GM18909 (cell line): ENCODE measurements at regions not wholly inside any gene's neighbourhood (a gene's known extent, or its start where the extent isn't known, plus 50 kb on each side); places are given as distances from the start of the nearest gene placed in this dataset.

ENCODE experiments used
- ATAC-seq: cut with Tn5 transposase; IDR thresholded peaks from one replicate; pipeline ENCODE4 v1.9.1; 2021; ENCODE audit warnings: mild to moderate bottlenecking; ENCODE audit not compliant: unreplicated experiment, poor library complexity

DNA sequence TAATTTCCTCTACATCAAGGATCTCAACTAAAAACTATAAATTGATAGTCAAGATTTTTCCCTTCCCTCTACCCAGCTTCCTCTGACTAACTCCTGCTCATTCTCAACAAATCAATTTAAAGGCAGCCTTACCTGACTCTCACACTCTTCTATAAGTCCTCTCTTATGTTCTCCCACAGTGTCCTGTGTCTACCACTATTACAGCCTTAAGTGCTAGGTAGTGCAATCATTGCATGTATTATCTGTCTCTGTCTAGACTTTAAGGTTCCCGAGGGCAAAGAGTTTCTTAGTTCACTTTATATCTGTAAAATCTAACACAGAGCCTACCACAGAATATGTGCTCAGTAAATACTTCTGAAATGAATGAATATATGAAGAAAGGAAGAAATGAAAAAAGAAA lies 123.7 kb downstream of the BTC start:
- ATAC-seq: no peak

DNA sequence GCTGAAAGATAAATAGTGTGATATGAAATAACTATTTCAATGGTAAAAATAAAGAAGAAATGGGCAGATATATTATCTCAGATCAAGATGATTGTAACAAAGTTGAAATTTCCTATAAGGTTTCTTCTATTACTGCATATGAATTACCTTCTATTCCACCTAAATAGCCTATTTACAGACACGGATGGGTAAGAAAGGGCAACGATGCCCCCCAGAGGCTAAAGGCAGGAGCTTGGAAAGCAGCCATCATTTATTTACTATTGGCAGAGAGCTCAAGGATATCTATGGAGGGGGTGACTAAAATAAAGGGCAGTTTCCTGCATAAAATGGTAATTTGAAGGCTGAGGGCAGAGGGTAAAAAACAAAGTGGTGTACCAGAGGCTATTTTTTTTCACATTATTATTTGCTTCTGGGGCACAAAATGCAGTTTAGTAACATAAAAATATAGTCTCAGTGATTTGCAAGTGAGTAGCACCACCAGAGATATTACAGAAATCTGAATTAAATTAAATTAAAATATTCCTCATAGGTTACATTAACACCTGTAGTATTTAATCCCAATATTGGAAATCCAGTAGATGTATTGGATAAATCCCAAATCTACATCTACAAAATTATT lies 123.1 kb downstream of the BTC start:
- no peak for ATAC-seq

DNA sequence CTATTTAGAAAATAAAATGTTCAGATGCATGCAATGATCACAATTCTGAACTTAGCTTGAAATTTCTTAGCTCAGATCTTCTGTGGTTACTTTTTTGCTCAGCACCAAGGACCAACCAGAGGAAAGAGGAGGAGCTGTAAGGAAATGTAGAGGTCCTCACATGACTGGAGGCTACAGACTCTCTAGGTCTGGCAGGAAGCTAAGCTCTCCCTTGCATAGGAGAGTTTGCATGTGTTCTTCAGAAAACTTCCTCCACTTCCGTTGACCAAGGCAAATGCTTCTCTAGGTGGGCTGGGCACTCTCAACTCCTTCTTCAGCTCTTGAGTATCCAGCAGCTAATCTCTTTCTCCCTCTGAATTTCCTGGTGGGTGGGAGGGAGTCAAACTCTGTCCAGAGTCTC lies 119.6 kb downstream of the BTC start:
- no peak for ATAC-seq

DNA sequence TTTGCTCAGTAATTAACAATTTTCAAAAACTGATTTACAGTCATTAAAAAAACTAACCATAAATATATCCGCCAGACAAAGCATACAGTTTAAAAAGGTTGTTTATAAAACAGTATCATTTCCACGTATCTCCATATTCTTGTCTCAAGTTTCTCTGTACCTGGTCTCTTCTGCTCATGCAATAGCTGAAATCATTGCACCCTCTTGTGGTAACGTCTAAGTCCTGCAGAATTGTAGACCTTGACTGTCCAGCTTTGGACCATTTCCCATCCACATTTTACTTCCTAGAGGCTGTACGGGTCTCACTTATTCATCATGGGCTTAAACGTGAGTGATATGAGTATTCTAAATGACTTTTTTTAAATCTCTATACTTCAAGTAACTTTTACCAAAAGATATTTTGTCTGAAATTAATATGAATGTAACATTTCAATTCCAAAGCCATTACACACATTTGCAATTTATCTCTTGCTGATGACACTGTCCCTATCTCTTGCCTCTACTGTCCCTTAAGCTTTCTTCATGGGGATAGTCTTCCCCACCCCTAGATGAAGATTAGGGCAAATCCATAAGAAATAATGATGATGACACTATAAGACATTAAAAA lies 118.5 kb downstream of the BTC start:
- peak; percentile 67 for ATAC-seq

DNA sequence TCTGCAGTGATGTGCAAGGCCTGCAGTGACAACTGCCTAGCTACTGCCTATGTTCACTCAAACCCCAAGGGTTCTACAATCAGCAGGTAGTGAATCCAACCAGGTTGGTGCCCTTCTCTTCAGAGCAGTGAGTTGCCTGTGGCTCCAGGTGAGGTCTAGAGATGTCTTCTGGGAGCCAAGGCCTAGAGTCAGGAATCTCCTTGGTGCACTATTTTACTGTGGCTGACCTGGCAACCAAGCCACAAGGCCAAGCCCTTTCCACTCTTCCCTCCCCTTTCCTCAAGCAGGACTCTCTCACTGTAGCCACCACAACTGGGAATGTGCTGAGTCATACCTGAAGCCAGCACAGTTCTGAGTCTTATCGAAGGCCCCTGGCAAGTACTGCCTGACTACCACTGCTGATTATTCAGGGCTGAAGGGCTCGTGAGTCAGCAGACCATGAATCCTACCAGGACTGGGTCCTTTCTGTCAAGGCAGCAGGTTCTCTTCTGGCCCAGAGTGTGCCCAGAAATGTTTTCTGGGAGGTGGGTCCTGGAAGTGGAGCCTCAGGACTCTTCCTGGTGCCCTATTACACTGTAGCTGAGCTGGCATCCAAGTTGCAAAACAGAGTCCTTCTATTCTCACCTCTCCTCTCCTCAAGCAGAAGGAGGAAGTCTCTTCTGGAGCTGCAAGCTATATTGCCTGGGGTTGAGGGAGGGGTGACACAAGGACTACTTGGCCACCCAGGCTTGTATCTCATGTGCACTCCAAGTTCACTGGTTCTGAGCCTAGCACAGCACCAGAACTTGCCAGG lies 111.6 kb downstream of the BTC start:
- no peak for ATAC-seq

DNA sequence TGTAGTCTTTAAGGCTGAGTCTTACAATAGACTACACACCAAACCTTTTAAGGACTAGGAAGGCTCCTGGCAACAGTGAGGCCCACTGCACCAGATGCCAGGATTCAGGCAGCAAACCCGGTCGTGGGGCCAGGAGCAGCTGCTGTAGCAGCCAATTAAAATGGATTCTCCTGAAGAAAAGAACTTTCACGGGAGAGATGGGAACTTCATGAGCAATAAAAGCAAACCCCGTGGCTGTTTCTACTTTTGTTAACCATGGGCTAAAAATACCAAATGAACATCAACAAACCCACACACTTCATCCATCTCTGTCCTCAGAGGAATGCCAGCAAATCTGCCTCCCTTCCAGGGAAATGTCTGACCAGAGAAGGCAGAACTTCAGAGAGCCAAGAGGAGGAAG lies 101.4 kb downstream of the BTC start:
- no peak for ATAC-seq
